Calu3 (cell line): ENCODE measurements at regions not wholly inside any gene's neighbourhood (a gene's known extent, or its start where the extent isn't known, plus 50 kb on each side); places are given as distances from the start of the nearest gene placed in this dataset.

Experiments
- BruUV-seq: library from RNA; stranded (reverse); fragments of 400-500 nt; replicated peaks from 2 replicates; lab custom pipeline; 2021; lab: Mats Ljungman, UMichigan
- CTCF ChIA-PET: fragments of 300-600 bp; sonication (Branson Sonifier 250); formaldehyde crosslinking; loops from one replicate; lab custom pipeline; 2022; ENCODE audit warnings: antibody characterized with exemption; lab: Charles Lee
- DNase-seq: peaks from one replicate; pipeline ENCODE4 v3.0.0; 2022
- H3K27ac Mint-ChIP-seq: one replicate; pipeline ENCODE4 v1.8.0; 2022; ENCODE audit warnings: mixed read lengths; ENCODE audit not compliant: unreplicated experiment
- H3K27me3 Mint-ChIP-seq: one replicate; pipeline ENCODE4 v1.8.0; 2022; ENCODE audit warnings: mixed read lengths; ENCODE audit not compliant: unreplicated experiment
- H3K36me3 Mint-ChIP-seq: one replicate; pipeline ENCODE4 v1.8.0; 2022; ENCODE audit warnings: mild to moderate bottlenecking, moderate library complexity, mixed read lengths; ENCODE audit not compliant: insufficient read depth, unreplicated experiment
- H3K4me1 Mint-ChIP-seq: one replicate; pipeline ENCODE4 v1.8.0; 2022; ENCODE audit warnings: mild to moderate bottlenecking, low read depth, mixed read lengths; ENCODE audit not compliant: unreplicated experiment
- H3K4me3 Mint-ChIP-seq: one replicate; pipeline ENCODE4 v1.8.0; 2022; ENCODE audit warnings: mild to moderate bottlenecking, low read depth, moderate library complexity, mixed read lengths; ENCODE audit not compliant: unreplicated experiment
- H3K9me3 Mint-ChIP-seq: one replicate; pipeline ENCODE4 v1.8.0; 2022; ENCODE audit warnings: low read depth, mixed read lengths; ENCODE audit not compliant: unreplicated experiment
- CTCF ChIP-seq: fragments of 200-600 bp; IDR thresholded peaks from one replicate; pipeline ENCODE4 v1.8.0; 2022; ENCODE audit warnings: antibody characterized with exemption; ENCODE audit not compliant: unreplicated experiment
- intact Hi-C: fragments of 100-400 bp; cut with micrococcal nuclease; formaldehyde crosslinking; loops from one replicate; pipeline ENCODE4 v1.10.0; 2022; ENCODE audit not compliant: unreplicated experiment

DNA sequence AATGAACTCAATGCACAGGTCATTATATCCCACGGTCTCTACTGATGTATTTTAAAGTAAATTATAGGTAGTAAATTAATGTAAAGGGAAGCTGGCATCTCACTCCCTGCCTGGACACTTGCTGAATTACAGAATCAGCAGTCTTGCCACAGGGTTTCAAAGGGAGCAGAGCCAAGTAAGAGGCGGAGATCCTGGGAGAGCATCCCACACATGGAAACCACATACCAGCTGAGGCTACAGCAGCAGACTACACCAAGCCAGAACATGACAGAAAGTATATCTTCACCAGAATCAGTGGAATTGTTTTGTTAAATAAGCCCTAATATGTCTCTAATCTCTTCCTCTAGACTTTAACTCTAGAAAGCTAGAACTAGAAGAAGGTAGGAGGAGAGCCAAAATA lies 1689.2 kb upstream of the WWC1 start:
- H3K36me3 Mint-ChIP-seq: no peaks in the 10 kb centered on the region
- peaks cover 19% of the 10 kb centered on the region for H3K4me1 Mint-ChIP-seq
- H3K4me3 Mint-ChIP-seq: no peak overlapping the region
- H3K27ac Mint-ChIP-seq: no peak overlapping the region
- DNase-seq: no peak
- intact Hi-C loops: no loop called here
- CTCF ChIA-PET: no interaction called here
- TF ChIP-seq CTCF: no peak
- peaks cover 6% of the 10 kb centered on the region for H3K9me3 Mint-ChIP-seq
- H3K27me3 Mint-ChIP-seq: no peaks in the 10 kb centered on the region
- no TSS peak for BruUV-seq

DNA sequence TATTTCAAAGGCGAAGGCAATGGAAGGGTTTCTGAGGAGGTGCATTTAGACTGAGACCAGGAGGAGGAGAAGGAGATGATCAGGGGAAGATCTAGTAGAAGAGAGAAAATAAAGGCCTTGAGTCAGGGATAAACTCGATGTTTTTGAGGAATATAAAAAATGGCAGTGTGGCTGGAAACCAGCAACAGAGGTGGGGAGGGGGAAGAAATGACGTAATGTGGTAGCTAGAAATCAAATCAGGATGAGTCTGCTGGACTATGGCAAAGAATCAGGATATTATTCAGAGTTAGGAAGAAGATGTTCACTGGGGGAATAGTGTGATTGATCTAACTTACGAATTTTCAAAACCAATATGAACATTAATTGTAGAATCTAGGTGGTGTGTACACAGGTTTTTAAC lies 1673.9 kb upstream of the WWC1 start:
- no peak for TF ChIP-seq CTCF
- H3K9me3 Mint-ChIP-seq: peaks cover 5% of the 10 kb centered on the region
- no peak overlapping the region for H3K4me3 Mint-ChIP-seq
- no peak for DNase-seq
- H3K36me3 Mint-ChIP-seq: no peaks in the 10 kb centered on the region
- no peaks in the 10 kb centered on the region for H3K27me3 Mint-ChIP-seq
- H3K4me1 Mint-ChIP-seq: peaks cover 7% of the 10 kb centered on the region
- no peak overlapping the region for H3K27ac Mint-ChIP-seq
- BruUV-seq: no TSS peak
- CTCF ChIA-PET: no interaction called here
- intact Hi-C loops: no loop called here

GRCh38 chr5:166618526-166618925 lies 1672.9 kb upstream of the WWC1 start:
- no TSS peak for BruUV-seq
- CTCF ChIA-PET: no interaction called here
- H3K27ac Mint-ChIP-seq: no peak overlapping the region
- intact Hi-C loops: no loop called here
- no peaks in the 10 kb centered on the region for H3K27me3 Mint-ChIP-seq
- H3K4me1 Mint-ChIP-seq: peaks cover 7% of the 10 kb centered on the region
- DNase-seq: no peak
- no peak overlapping the region for H3K4me3 Mint-ChIP-seq
- TF ChIP-seq CTCF: no peak
- peaks cover 8% of the 10 kb centered on the region for H3K9me3 Mint-ChIP-seq
- no peaks in the 10 kb centered on the region for H3K36me3 Mint-ChIP-seq

GRCh38 chr5:166624573-166624972 lies 1666.9 kb upstream of the WWC1 start:
- BruUV-seq: no TSS peak
- H3K36me3 Mint-ChIP-seq: no peaks in the 10 kb centered on the region

More at GRCh38 chr5:166624573-166624972, 1666.9 kb upstream of the WWC1 start:
- no peak for DNase-seq
- CTCF ChIA-PET: no interaction called here
- no peak for TF ChIP-seq CTCF
- Mint-ChIP-seq H3K4me1 (peaks cover 22% of the 10 kb centered on the region), H3K4me3 (no peak overlapping the region), H3K9me3 (peaks cover 3% of the 10 kb centered on the region), H3K27me3 (no peaks in the 10 kb centered on the region), H3K27ac (no peak overlapping the region)
- intact Hi-C loops: no loop called here
